AG09319 (cell line): ENCODE measurements at regions not wholly inside any gene's neighbourhood (a gene's known extent, or its start where the extent isn't known, plus 50 kb on each side); places are given as distances from the start of the nearest gene placed in this dataset.

ENCODE experiments used
- DNase-seq: peaks from one replicate; pipeline ENCODE4 v3.0.0-alpha.2; 2010; ENCODE audit warnings: low read depth; ENCODE audit errors: extremely low read depth
- TF ChIP-seq, protein P1 (sequence below): IDR thresholded peaks from 2 replicates; pipeline ENCODE4 v1.5.1; 2011; ENCODE audit warnings: low read depth, mild to moderate bottlenecking, inconsistent platforms, low read length, moderate library complexity

DNA sequence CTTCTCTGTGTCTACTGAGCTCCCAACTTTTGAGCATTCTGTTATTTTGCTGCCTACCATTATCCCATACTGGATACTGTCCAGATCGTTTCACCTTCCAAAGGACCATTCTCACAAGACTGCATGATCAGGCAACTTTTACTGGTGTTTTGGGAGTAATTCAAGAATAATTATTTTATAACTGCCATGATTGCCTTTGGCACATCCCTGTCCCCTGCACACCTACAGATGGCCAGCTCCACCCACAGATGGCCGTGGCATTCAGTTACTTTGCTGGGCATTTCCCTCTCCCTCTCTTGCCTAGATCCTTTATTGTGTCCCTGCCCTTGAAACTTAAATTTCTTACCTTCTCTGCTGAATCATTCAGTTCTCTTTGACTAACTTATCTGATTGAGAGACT is 263.9 kb downstream of the DIPK2A start:
- TF ChIP-seq, protein P1, sequence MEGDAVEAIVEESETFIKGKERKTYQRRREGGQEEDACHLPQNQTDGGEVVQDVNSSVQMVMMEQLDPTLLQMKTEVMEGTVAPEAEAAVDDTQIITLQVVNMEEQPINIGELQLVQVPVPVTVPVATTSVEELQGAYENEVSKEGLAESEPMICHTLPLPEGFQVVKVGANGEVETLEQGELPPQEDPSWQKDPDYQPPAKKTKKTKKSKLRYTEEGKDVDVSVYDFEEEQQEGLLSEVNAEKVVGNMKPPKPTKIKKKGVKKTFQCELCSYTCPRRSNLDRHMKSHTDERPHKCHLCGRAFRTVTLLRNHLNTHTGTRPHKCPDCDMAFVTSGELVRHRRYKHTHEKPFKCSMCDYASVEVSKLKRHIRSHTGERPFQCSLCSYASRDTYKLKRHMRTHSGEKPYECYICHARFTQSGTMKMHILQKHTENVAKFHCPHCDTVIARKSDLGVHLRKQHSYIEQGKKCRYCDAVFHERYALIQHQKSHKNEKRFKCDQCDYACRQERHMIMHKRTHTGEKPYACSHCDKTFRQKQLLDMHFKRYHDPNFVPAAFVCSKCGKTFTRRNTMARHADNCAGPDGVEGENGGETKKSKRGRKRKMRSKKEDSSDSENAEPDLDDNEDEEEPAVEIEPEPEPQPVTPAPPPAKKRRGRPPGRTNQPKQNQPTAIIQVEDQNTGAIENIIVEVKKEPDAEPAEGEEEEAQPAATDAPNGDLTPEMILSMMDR: no peak
- no peak for DNase-seq

DNA sequence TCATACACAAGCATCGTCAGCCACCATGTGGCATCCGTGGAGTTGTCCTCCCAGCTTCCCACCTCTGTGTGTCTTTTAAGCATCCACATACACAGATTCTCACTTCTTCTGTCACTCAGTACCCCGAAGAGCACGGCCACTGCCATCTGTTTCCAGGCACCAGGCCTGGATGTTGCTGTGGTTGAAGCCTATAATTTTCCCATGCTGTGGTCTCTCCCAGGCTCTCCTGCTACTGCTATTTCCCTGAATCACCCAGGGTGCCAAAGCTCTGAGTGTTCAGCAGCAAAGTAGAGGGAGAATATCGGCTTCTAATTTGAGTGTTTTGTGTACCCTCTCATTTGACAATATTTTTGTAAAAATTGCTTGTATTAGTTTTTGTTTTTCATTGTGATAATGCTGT is 265.7 kb downstream of the DIPK2A start:
- DNase-seq: no peak
- TF ChIP-seq, protein P1: no peak

DNA sequence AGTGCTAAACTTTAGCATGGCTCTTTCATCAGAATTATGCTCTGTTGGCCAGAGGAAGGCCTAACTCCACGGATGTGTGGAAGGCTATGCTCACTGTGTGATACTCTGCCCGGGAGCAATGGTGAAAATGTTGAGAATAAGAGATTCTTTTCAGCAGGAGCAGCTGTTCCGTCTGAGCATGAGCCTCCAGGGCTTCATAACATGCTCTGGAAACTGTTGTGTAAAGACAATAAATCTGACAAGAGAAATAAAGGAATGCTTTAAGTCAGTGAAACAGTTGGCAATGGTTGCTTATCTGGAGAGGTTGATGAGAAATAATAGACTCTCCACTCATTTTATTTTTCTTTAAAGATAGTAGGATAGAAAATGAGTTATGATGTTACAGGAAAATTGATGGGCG is 269.8 kb downstream of the DIPK2A start:
- no peak for DNase-seq
- TF ChIP-seq, protein P1: no peak

DNA sequence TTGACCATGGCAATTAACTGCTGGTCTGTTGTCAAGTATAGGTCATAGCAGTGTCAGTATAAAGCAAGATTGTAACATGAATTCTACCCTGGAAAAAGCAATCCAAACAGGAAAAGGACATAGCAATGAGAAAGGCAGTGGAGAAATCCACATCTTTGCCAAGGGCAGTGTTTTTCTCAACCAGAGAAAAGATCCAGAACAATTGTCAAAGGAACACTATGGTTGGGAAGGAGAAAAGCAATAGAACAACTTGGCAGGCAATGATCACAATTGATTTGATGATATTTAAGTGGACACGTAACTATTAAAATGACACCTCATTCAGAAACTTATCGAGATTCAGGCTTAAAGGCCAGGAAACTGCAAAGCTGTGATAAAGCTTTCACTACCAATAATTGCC is 271.1 kb downstream of the DIPK2A start:
- no peak for DNase-seq
- TF ChIP-seq, protein P1: no peak

DNA sequence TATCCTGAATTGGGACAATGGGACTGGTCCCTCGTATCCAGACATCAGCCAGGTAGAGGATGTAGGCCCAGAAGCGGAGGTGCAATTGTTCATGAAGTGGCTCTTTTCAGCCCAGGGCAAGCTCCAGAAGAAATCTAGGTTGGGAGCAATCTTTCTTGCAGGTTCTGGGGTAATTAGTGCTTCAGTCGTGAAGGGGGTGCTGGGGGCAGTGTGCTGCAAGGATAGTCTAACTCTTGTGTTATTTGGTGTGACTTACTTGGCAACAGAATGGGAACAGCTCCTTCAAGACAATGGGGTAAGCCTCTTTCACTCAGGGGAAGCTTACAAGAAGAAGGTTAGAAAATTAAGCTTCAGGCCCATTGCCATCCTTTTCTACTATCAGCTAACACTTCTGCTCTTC is 273.0 kb downstream of the DIPK2A start:
- DNase-seq: no peak
- TF ChIP-seq, protein P1: no peak

DNA sequence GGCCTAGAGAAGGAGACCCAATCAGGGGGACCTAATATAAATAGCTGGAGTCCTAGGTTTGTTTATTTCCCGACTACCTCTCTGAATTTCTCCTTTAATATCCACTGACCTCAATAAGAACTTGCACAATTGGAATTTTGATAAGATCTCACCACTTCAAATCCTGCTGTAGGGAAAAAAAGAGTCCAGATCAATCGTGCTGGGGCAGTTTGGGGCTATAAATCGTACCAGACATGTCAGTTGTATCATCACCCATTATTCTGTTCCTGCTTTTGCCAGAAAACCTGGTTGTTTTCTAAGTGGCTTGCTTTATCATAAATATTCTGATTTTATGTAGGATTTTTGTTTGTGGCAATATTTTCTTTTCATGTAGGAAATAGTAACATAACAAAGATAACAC is 281.3 kb downstream of the DIPK2A start:
- no peak for DNase-seq
- TF ChIP-seq, protein P1: no peak

DNA sequence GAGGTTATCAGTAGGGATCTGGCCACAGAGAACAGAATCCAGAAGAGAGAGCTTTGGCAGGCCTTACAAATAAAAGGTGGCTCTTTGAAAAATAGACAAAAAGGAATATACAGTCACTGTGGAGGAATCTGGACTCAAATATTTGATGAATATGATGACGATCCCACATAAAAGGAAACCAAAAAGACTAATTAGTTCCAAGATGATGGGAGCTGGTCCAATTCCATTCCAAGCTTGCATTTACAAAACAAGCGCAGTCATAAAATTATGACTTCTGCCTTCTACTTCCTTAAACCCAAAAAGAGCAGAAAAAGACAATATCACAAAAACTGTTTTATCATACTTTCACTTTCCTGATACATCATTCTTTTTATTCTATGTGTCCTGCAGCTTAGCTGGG is 285.8 kb downstream of the DIPK2A start:
- DNase-seq: no peak

More for the DNA sequence above, 285.8 kb downstream of the DIPK2A start:
- TF ChIP-seq, protein P1: no peak
